NB4 (cell line): ENCODE measurements at regions not wholly inside any gene's neighbourhood (a gene's known extent, or its start where the extent isn't known, plus 50 kb on each side); places are given as distances from the start of the nearest gene placed in this dataset.

ENCODE experiments used
- CTCF ChIP-seq: IDR thresholded peaks from one replicate; pipeline ENCODE4 v1.5.1; 2012; ENCODE audit warnings: low read depth, low read length
- MAX ChIP-seq: IDR thresholded peaks from 2 replicates; pipeline ENCODE4 v1.6.1; 2011; ENCODE audit warnings: low read depth, low read length
- MYC ChIP-seq: IDR thresholded peaks from 2 replicates; pipeline ENCODE4 v1.6.1; 2011; ENCODE audit warnings: low read depth, low read length
- POLR2A ChIP-seq: IDR thresholded peaks from 2 replicates; pipeline ENCODE4 v1.6.1; 2011; ENCODE audit warnings: mild to moderate bottlenecking; ENCODE audit not compliant: insufficient read length; ENCODE audit errors: extremely low read depth

GRCh38 chr9:12629067-12629466 is 64.1 kb upstream of the TYRP1 start:
- TF ChIP-seq CTCF: no peak
- TF ChIP-seq POLR2A: no peak
- TF ChIP-seq MAX: no peak
- no peak for TF ChIP-seq MYC
